Tongue (tissue), 1 donor: ENCODE measurements at regions not wholly inside any gene's neighbourhood (a gene's known extent, or its start where the extent isn't known, plus 50 kb on each side); places are given as distances from the start of the nearest gene placed in this dataset.

Experiments used
- DNase-seq: peaks from one replicate; pipeline ENCODE4 v3.0.0-alpha.2; 2015

GRCh38 chr3:154764856-154765640 lies 315.1 kb upstream of the MME start:
- no peak for DNase-seq

- DNase-seq, result no peak
These were observed 317.6 kb upstream of the MME start for GRCh38 chr3:154762486-154762885.

GRCh38 chr3:154759966-154760365 lies 320.2 kb upstream of the MME start:
- no peak for DNase-seq

GRCh38 chr3:154758109-154758868 lies 321.8 kb upstream of the MME start:
- peak; percentile 54 for DNase-seq

DNA sequence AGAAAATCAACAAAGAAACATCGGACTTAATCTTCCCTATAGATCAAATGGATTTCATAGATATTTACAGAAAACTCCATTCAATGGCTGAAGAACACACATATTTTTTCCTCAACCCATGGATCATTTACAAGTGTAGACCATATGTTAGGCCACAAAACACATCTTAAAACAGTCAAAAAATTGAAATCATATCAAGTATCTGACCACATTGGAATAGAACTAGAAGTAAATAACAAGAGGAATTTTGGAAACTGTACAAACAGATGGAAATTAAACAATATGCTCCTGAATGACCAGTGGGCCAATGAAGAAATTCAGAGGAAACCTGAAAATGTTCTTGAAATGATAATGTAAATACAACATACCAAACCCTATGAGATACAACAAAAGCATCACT lies 323.1 kb upstream of the GPR149 start:
- no peak for DNase-seq

DNA sequence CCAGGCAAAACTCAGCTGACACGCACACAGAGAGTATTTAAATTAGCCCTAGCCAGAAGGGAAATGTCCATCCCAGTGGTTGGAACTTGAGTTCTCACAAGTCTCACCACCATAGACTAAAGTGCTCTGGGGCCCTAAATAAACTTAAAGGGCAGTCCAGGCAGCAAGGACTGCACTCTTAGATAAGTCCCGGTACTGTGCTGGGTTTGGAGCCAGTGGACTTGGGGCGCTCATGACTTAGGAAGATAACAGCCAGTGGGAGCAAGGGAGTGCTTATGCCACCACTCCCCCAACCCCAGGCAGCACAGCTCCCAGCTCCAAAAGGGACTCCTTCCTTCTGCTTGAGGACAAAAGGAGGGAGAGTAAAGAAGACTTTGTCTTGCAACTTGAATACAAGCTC lies 319.5 kb upstream of the GPR149 start:
- DNase-seq, result no peak

DNA sequence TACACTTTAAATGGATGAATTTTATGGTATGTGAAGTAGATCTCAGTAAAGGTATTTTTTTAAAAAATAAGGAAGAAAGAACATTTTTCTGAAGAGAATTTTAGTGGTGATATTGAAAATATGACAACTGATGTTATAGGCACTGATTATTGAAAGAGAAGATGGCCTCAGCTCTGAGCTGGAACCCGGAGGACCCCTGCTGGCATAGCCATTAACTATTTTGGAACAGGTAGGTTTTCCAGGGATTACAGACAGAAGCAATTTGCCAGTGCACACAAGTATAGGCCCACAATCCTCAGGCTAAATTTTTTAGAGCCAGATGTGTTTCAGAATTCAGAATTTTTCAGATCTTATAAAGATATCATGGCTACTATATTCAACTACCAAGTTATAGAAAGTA lies 315.9 kb upstream of the GPR149 start:
- no peak for DNase-seq

DNA sequence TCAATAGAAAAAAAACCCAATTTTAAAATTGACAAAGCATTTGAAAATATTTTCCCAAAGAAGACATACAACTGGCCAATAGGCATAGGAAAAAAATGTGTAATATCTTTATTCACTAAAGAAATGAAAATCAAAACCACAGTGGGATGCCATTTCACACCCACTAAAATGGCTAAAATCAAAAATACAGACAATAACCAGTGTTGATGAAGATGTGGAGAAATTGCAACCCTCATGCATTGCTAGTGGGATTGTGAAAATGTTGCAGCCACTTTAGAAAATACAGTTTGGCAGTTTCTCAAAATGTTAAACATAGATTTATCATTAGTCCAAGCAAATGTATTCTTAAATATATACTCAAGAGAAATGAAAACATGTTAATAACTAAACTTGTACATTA lies 315.1 kb upstream of the GPR149 start:
- no peak for DNase-seq

- DNase-seq, result no peak
These were observed 313.4 kb upstream of the GPR149 start for GRCh38 chr3:154743418-154743817.

DNA sequence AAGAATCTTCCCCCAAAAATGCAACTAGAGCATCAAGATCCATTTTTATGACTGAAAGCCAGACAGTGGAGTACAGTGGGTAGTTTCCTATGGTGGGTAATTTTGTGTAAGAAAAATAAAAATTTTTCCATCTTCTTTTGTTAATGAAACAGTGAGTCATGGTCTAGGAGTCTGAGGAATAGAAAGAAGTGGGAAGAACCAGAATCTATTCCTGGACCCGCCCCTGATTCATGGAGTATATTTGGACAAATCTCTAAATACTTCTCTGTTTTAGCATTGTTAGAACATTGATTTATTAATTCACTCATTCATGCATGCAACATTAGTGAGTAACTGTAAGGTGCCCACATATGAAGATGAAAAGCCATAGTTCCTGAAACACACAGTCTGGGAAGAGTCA lies 304.5 kb upstream of the GPR149 start:
- no peak for DNase-seq

GRCh38 chr3:154730186-154730585 lies 300.2 kb upstream of the GPR149 start:
- peak; percentile 57 for DNase-seq

GRCh38 chr3:154729741-154730140 lies 299.8 kb upstream of the GPR149 start:
- DNase-seq, result no peak

GRCh38 chr3:154728285-154728684 lies 298.3 kb upstream of the GPR149 start:
- no peak for DNase-seq

GRCh38 chr3:154720921-154721320 lies 290.9 kb upstream of the GPR149 start:
- DNase-seq, result no peak

DNA sequence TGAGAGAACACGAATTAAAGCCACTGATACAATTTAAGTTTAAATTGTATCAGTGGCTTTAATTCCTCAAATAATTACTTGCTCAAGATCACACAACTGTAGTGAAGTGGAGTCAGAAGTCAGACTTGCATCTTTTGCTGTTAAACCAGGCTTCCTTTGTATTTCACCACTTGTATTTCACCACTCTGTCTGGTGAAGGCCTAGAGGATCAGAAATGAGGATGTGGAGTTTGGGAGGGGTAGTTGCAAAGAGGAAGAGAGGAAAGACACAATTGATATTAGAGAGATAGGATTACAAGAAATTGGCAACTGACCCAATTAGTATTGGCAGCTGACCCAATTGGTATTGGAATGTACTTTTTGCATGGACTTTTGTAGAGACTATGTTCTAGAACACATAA lies 288.1 kb upstream of the GPR149 start:
- DNase-seq, result no peak

- DNase-seq, result no peak
These were observed 286.2 kb upstream of the GPR149 start for GRCh38 chr3:154716170-154716569.

DNA sequence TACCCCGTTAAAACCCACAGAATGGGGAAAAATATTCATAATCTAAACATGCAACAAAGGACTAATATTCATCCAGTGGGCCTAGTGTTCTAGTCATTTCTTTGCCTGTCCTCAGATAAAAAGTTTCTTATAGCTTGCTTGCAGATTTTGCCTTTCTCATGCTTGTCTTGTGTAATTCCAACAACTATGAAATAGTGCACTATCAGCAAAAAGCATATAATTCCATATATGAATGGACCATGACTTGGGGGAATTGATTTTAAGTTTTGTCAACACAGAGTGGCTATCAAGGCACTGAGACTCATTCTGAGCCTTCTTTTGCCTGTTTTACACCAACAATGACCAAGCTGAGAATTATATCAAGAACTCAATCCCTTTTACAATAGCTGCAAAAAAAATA lies 278.6 kb upstream of the GPR149 start:
- no peak for DNase-seq

- no peak for DNase-seq
These were observed 271.1 kb upstream of the GPR149 start for GRCh38 chr3:154701055-154701454.

- DNase-seq, result no peak
These were observed 260.4 kb upstream of the GPR149 start for GRCh38 chr3:154690413-154690812.

DNA sequence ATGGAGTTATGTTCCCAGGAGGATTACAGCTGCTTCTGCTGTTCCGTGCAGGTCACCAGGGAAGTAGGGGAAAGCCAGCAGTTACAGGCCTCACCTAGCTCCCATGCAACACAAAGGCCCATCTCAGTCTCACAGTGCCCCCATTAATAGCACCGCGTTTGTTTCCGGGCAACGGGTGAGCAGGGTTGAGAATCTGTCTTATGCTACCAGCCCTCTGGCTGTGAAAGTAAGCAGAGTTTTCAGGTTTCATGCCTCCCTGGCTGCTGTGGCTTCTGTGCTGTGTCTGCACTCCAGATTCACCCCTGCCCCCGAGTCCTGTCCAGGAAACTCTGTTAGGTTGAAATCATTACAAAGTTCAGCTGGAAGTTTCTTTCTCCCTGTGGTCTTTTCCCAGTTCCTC lies 254.4 kb upstream of the GPR149 start:
- DNase-seq, result no peak

DNA sequence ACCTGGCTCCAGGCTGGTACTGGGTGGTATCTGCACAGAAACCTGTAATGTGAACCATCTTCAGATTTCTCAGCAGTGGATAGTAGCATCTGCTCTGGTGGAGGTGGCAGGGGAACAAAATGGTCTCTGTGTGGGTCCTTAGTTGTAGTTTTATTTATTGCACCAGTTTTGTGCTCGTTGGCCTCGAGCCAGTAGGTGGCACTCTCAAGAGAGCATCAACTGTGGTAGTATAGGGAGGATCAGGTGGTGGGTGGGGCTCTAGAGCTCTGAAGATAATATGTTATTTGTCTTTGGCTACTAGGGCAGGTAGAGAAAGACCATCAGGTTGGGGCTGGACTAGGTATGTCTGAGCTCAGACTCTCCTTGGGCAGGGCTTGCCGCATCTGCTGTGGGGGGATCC lies 254.0 kb upstream of the GPR149 start:
- no peak for DNase-seq

- DNase-seq, result peak; percentile 11
These were observed 248.2 kb upstream of the GPR149 start for GRCh38 chr3:154678041-154678654.

- DNase-seq, result no peak
These were observed 238.8 kb upstream of the GPR149 start for GRCh38 chr3:154668835-154669234.

- no peak for DNase-seq
These were observed 238.2 kb upstream of the GPR149 start for GRCh38 chr3:154668187-154668586.
